ENCODE measurements at regions not wholly inside any gene's neighbourhood (a gene's known extent, or its start where the extent isn't known, plus 50 kb on each side); places are given as distances from the start of the nearest gene placed in this dataset.

DNA sequence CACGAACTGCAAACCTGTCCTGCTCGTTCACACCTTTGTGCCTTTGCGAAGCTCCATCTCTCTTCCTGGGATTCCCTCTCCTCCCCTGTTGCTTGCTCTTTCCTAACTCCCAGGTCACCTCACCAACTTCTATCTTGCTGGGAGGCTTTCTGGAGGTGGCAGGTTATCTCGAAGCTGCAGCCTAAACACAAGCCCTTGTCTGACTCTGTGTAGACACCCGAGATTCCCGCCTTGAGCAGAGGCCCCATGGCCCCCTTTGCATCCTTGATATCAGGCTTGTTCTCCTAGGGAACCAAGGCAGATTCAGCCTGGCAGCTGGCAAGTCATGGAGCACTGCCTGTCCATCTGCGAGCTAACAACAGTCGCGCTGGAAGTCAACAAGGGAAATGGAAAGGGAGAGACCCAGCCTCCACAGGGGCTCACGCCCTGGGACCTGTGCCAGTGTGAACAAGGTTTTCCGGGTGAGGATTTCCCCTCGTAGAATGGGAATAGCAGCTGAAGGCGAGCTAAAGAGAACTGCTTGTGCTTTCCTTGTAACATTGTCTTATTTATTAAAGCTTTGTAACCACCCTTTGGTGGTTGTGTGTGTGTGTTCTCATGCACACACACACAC lies 109.5 kb upstream of the JUN start:
- DNase-seq: peak; percentile 80

DNA sequence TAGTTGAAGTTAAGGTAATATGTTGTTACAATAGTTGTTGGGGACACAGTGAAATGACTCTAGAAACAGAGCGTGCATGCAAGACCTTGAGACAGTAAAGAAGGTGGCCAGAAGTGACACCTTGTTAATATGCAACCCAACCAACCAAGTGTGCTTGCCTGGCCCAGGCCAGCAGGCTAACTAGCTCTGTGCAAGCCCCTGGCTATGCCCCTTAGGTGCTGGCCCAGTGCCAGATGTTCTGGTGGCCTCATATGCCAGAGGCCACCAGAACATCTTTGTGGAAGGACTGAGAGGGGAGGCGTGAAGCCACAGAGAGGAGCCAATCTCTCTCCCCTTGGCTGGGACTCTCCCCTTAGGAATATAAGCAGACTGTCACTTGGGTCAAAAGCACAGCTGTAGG lies 111.2 kb upstream of the JUN start:
- no peak for DNase-seq

DNA sequence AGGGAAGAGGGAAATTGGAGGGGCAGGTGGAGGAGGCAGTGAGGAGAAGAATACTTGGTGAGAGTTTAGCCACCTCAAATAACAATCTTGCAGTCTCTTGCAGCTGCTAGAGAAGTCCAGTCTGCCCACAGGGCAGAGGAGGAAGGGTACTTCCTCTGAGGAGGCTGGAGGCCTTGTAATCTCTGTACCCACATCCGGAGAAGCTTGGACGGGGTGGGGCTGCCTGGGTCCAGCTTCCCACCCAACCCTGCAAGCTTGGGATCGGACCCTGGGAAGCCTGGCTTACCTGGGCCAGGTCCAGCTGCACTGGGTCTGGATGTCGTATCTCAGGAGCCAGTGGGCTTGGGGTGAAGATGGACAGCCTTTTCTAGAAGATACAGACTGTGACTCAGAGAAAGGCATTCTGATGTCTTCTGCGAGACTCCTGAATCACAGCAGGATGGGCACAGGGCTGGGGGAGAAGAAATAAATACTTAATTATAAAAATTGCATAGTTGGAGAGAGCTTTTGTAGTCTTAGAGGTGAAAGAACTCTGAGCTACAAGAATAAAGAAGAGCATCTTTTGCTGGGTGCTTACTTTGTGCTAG lies 111.8 kb upstream of the JUN start:
- no peak for DNase-seq

DNA sequence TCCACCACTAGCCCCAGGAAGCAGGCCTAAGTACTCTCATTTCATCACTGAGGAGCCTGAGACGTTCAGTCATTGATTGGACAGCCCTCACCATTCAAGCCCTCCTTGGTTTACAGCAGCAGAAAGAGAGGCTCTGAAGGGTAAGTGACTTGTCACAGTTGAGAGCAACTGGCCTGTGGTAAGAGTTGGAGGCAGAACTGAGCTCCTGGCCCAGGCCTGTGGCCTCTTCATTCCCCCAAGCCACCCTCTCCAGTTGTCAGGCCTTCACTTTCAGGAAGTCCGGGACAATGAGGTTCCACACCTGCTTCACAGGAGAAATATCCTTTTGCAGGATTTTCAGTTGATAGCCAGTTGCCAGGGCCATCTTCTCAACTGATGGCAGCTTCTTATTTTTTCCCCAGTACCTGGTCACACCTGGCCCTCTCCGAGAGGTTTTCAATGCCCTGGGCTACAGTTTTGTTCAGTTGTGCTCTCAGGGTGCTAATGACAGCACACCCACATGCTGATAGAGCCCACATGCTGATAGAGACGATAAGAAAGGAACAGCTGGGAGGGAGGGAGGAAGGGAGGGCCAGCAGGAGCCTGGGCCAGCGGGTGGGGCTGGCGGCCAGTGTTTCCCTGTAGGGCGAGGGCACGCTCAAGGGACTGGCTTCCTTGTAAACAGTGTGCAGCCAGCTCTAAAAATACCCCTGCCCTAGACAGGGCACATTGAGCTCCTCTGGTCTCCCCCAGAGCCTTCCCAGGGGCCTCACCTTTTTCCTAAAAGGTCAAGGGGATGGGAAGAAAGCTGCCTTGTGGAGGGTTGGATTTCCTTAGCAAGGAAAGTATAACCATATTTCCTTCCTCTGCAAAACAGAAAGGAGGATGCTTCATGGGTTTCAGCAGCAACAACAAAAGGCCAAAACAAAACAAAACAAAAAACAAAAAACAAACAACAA lies 112.7 kb upstream of the JUN start:
- DNase-seq: peak; percentile 65

DNA sequence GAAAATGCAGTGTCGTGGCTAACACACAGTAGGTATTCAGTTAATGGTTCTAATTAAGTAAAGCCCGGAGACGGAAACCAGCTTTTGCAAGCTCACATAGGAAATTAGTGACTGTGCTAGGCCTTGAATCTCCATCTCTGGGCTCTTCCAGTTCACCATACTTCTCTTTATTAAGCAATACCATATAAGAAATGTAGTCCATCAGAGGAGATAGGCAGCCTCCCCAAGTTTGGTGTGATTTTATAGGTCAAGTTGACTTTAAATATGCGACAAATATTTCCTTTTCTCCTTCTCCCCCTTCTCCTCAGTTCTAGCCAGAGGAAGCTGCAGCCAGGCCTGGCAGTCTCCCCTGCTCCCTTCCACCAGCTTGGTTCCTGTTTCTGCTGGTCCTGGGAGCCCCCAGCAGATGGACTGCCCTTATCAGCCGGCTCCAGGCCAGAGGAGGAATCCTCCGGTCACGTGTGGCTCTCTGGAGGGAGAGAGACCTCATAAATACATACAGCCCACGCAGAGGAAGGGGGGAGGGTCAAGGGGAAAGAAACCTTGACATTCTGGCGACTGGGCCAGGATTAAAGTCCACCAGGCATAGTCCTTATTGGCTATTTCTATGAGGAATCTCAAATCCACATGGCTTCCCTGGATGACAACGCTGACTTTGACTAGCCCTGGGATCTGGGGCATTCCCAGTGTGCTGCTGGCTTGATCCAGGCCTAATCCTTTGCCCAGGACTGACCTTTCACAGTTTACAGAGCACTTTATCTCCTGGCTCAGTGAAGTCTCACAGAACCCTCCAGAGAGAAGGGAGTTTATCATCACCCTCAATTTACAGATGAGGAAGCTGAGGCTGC lies 115.1 kb upstream of the JUN start:
- DNase-seq: no peak

DNA sequence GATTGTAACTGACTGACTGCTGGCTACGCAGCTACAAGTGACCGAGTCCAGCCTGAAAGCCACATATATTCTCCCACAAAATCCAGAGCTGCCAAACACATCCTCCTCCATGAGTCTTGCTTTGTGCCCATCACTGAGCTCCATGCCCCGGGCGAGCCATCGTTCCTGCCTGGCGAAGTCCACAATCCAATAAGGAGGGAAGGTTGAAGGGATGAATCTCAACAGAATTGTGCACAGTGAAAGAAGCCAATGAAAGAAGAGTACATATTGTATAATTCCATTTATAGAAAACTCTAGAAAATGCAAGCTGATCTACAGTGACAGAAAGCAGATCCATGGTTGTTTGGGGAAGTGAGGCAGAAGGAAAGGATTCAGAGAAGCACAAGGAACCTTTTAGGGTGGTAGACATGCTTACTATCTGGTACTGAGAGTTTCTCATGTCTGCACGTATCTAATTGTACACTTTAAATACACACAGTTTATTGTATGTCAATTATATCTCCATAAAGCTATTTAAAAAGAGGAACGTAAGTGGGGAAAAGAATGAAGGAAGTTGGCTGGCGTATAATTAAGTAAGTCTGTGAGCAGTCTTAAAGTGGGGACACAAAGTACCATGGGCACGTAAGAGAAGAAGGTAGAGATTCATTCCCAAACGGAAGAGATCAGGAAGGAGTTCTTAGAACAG lies 115.9 kb upstream of the JUN start:
- DNase-seq: no peak

DNA sequence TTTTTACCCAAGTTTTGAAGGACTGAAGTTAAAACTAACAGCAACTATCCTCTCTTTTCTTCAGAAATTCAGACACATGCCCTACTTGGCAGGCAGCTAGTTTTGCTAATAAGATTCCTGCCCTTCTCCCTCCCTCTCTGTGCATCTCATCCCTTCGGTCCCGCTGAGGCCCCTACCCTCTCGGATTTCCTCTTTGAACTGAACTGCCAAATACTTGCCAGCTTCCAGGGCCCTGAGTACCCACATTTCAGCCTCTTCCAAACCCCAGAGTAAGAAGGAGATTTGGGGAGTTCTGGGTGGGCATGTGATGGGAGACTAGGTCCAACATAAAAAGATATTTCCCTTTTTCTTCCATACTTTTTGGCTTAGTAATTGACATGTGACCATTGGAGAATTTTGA lies 116.5 kb upstream of the JUN start:
- DNase-seq: no peak

DNA sequence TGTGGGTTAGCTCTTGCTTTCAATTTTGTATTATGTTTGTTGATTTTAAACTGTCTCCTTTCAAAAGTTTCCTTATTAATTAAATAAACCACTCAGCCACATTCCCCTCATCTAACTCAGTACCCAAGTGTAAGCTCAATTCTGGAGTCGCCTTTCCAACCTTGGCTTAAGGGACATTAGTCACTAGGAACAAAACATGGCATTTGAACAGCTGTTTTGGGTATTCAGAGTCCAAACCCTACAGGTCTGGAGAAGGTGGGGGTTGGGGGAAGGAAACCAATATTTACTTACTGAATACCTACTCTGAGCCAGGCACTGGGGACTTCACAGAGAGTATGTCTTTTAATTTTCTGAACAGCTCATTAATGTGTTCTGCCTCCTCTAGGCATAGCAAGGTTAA lies 117.2 kb upstream of the JUN start:
- DNase-seq: peak; percentile 58

DNA sequence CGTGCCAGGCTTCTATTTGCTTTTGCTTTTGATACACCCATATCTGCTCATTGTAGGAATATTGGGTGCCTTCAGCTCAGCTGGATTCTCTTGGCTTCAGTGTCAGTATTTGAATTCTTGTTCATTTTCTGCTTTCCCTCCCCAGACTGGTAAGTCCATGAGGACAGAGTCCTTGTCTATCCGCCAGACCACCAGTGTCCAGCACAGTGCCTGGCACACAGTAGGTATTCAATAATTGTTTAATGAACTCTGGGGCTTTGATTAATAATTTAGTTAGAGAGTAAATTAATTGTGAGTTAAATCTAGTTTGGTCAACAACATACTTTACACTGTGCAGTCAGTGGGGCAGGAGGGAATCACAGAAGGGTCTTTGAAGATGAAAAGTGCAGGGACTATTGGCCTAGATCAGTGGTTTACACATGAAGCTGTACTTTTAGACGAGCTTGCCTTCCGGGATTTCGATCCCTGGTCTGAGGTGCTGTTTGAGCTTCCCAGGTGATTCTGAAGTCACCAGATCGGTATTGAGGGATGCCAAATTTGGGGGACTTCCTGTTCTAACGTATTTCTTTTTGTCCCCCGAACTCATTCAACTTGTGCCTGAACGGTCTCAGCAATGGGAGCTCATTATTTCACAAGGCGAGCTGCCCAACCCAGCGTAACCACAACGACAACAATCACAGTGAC lies 119.1 kb upstream of the JUN start:
- no peak for DNase-seq

DNA sequence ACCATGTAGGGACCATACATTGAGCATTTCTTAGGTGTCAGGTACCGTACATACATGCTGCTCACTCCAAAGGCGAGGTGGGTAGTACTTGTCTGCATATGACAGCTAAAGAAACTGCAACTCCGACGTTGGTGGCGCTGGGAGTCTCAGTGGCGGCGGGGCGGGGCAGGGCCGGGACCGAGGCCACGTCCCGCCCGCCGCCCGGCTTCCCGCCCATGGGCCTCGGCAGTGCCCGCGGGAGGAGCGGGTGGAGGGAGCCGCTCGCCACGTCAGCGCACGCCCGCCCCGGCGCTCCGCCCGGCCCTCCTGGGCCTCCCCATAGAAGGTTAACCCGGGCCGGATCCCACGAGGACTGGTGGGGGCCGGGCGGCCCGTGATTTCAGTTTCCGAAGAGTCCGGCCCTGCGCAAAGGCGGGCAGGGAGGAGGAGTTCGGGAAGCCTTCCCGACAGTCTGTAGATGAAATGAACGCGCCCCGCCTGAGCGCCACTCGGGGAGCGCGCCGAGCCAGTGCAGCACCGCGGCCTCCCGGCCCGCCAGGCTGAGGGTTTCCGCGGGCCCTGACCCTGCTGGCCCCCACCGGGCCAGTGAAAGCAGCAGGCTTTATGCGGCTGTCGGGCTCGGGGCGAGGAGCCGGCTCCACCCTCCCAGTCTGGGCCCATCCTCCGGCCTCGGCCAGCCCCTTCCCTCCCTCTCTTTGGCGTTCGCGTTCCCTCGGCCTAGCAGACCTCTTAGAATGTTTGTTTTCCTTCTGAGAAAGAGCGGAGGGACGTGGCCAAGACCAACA lies 119.9 kb upstream of the JUN start:
- peak; percentile 92 for DNase-seq

DNA sequence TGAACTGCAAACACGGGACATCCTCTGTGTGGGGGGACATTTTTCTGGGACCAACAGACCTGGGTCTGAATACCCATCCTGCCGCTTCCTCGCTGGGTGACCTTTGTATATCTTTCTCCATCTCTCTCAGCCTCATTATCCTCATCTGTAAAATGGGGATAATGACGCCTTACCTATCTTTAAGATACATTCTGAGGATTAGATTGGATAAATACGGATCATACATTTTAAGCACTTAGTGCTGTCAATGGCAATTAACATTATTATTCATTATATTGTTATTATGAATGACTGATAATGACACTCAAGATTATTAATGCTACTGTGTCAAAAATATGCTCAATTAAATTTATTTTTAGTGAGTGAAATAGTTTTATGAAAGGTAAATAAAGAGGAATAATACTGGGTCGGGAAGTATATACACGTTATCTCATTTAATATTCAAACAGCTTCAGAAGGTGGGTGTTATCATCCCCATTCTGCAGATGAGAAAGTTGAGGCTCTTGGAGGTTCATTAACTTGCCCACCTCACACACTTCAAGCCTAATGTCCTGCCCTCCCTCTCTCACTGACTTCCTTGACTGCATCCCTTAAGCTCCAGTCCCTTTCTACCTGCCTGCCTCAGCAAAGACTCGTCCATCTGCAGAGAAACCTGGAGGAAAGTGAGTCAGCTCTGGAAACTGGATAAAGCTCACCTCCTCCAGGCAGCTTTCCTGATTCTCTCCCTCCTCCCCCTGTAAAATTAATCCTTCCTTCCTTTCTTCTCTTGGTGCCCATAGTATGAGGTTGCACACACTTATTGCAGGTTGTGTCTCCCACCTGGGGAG lies 120.7 kb upstream of the JUN start:
- DNase-seq: no peak

DNA sequence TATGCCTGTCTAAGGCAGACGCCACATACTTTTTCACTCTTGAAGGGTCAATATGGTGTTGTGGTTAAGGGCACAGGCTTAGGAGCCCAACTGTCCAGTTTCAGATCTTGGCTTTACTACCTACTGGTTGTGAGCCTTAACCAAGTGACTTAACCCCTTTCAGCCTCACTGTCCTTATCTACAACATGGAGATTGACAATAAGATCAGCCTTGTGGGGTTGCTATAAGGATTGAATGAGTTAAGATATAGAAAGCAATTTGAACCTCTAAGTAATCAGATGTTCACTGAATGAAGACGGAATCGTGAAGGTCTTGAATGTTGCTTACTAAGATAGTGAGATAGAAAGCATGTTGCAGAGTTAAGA lies 121.3 kb upstream of the JUN start:
- no peak for DNase-seq

DNA sequence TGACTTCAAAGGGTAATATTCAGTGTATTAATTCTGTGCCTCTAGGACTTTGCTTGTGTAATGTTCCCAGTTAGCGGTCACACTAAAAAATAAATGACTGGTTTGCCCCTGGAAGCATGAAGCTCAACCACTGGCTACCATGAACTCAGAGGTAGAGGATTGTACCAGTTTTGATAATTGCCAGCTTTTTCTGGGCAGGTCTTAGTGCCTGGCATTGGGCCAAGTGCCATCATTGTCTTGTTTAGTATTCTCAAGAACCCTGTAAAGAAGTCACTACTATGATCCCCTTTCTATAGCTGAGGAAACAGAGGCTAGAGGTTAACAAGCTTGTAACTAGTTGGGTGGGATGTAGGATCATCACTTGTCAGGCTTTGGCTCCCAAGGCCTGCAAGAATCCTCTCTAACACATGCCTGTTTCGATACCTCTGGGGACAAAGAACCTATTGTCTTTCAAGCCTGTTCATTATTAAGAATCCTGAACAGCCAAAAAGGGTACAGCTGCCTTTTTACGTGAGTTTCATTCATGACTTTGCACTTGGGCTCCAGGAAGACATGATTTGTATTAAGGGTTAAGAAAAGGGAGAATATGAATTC lies 121.9 kb upstream of the JUN start:
- peak; percentile 77 for DNase-seq

DNA sequence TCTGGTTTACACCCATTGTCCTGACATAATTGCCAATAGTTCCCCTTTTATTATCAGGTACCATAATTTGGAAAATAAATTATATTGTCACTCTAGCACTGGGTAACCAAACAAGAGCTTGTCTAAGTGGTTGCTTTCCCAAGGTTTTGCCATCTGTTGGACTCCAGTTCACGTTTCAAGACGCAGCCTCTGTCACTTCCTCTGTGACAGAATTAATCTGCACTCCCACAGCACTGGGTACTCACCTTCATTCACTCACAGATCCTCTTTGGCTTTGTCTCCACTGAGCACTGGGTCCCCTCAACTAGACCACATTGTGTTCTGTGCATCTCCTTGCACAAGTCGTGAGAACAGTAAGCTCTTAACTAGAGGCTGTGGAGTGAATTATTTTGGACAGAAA lies 123.6 kb upstream of the JUN start:
- no peak for DNase-seq

DNA sequence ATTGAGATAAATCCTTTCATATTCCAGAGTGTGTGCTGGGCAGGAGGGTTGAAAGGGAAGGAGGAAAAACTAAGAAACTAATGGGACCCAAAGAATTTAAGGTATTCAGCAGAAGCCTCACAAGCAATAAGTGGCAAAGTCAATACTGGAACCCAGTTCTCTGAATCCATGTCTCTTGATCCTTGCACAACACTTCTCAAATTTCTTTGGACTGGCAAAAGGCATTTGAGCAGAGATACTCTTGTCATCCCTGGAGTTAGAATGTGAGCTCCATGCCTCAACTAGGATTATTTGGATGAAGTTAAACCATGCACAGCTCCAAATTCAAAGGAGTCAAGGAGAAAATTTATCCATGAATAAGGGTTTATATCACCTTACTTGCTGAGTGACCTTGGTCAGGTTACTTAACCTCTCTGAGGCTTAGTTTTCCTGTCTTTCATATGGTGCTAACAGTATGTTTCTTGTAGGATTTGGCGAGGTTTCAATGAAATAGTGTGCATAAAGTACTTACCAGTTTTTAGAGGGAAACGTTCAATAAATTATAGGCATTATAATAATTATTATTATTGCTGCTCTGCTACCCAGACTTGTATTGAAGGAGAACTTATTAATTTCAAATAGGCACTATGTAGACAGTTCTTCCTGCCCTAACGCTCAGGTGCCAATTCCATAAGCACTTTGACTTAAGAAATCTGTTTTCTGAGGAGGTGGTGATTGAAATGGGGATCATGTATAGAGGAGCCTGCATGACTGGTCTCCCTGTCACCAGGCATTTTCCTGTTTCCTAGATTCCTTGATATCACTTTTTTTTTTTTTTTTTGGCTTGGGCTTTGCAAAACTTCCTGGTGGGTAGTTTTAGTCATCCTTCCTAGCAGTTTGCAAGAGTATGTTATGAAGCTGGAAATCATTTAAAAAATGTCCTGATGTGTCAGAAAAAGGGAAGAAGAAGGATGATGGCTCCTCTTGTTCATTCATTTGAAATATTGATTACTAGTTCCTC lies 125.0 kb upstream of the JUN start:
- no peak for DNase-seq

DNA sequence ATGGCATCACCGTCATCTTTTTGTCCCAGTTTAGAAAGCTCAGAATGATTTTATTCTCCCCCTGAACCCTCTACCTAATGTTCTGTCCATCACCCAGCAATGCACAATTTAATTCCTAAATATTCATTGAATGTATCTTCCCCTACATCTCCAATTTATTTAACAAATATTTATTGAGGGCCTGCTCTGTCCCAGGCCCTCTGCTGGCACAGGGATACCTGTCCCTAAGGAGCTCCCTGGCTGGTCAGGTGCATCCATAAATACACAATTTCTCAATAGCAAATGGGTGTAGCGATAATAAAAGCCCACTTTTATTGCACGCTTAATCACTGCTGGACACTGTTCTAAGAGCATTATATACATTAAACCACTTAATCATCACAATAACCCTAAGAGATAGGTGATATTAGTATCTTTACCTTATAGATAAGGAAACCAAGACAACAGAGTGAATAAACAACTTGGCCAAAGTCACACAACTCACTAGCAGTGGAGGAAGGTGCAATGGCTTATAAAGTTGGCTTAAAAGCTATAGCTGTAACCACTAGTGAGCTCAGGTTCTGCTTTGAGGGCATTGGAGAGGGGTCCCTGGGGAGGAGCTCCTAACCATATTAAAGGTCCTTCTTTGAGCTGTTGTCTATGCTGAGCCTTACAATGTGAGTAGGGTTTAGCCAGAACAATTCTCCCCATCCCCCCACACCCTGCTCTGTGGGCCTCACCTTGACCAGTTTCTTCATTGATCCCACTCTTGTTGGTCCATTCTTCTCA lies 126.3 kb upstream of the JUN start:
- DNase-seq: no peak

DNA sequence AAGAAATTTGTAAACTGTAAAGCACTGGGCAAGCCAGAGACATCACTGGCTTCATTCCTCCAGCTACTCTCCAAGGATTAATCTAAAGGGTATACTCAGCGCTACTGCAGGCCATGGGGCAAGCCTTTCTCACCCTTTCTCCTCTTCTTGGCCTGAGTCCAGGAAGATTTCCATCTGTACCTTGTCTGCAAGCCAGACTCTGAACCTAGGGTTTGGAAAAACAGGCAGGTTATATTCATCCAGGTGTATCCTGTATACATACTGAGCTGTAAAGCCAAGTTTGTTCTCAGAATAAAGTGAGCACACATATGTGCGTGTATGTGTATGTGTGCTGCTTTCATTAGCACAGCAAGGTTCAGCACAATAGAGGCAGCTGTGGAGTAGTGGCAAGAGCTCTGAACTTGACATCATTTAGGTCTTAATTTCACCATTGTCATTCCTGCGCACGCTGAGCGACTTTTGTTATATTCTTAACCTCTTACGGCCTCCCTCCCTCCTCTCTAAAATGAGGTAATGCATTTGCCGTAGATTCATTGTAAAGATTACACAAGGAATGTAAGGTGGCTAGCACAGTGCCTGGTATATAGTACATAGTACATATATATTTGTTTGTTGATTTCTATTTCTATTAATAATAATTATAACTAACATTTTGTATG lies 128.1 kb upstream of the JUN start:
- DNase-seq: no peak
